Breast epithelium (tissue), 3 donors: ENCODE measurements at regions not wholly inside any gene's neighbourhood (a gene's known extent, or its start where the extent isn't known, plus 50 kb on each side); places are given as distances from the start of the nearest gene placed in this dataset.

Source experiments
- CTCF ChIP-seq, 3 donors: fragments of 450-650 bp; IDR thresholded peaks; one replicate each; pipeline ENCODE4 v1.5.1; 2016 to 2017; ENCODE audit warnings: antibody characterized with exemption in 3 of 3, mild to moderate bottlenecking in 3 of 3, moderate library complexity in 3 of 3
- POLR2A ChIP-seq: fragments of 450-650 bp; IDR thresholded peaks from one replicate; pipeline ENCODE4 v1.6.1; 2016; ENCODE audit warnings: antibody characterized with exemption, mild to moderate bottlenecking, moderate library complexity
- POLR2AphosphoS5 ChIP-seq, 3 donors: sonication (generic); formaldehyde crosslinking; IDR thresholded peaks; one replicate each; pipeline ENCODE4 v1.6.1; 2017; ENCODE audit warnings: antibody characterized with exemption in 3 of 3

- TF ChIP-seq POLR2A (no peak), POLR2AphosphoS5 (IDR thresholded peaks at IDR 0.05) (no peak), CTCF (IDR thresholded peaks at IDR 0.05) (no peak)
Observed at GRCh38 chr1:208648146-208648545, 404.0 kb upstream of the PLXNA2 start.
